ENCODE measurements at regions not wholly inside any gene's neighbourhood (a gene's known extent, or its start where the extent isn't known, plus 50 kb on each side); places are given as distances from the start of the nearest gene placed in this dataset.

DNA sequence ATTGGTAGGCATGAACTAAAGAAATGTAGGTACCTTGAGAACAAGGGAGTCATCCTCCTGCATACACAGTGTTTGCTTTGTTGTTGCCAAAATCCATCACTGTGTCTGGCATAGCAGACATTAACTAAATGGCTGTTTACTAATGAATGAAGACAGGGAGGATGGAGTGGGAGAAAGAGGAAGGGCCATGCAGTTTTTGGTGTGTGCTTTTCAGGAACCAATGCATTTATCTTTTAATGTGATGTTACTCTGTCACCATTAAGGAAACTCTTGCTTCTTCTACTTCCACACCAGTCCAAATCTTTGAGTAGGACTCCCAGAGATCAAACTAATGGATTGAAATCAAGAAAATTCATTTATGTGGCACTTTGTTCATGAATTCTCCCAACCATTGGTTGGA lies 55.6 kb upstream of the DUSP10 start:
- DNase-seq (ENCODE audit: low read depth): no peak

DNA sequence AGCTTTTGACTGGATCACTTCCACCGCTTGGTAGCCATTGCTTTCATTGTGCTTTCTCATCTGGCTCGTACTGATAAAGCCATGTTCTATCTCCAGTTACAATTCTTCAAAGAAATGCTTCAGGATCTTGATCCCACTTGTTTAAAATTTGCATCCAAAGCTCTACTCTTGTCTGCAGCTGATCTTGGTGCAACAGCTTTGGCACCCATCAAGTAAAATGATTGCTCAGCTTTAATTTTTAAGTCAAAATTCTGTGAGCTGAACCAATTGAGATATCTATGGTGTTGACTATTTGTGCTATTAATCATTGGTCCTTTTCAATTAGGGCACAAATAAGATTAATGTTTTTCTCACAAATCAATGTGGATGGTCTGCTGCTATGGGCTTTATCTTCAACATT lies 54.8 kb upstream of the DUSP10 start:
- no peak for DNase-seq (ENCODE audit: low read depth)
- no peak overlapping the region for H3K4me3 ChIP-seq (ENCODE audit: low read length)
- TF ChIP-seq, protein P1, sequence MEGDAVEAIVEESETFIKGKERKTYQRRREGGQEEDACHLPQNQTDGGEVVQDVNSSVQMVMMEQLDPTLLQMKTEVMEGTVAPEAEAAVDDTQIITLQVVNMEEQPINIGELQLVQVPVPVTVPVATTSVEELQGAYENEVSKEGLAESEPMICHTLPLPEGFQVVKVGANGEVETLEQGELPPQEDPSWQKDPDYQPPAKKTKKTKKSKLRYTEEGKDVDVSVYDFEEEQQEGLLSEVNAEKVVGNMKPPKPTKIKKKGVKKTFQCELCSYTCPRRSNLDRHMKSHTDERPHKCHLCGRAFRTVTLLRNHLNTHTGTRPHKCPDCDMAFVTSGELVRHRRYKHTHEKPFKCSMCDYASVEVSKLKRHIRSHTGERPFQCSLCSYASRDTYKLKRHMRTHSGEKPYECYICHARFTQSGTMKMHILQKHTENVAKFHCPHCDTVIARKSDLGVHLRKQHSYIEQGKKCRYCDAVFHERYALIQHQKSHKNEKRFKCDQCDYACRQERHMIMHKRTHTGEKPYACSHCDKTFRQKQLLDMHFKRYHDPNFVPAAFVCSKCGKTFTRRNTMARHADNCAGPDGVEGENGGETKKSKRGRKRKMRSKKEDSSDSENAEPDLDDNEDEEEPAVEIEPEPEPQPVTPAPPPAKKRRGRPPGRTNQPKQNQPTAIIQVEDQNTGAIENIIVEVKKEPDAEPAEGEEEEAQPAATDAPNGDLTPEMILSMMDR (IDR thresholded peaks at IDR 0.05; ENCODE audit: insufficient read depth, low read depth, low read length, missing control alignments): no peak

More for the DNA sequence above, 55.6 kb upstream of the DUSP10 start:
- H3K4me3 ChIP-seq (ENCODE audit: low read length): no peak overlapping the region
- TF ChIP-seq, protein P1 (IDR thresholded peaks at IDR 0.05; ENCODE audit: insufficient read depth, low read depth, low read length, missing control alignments): no peak

DNA sequence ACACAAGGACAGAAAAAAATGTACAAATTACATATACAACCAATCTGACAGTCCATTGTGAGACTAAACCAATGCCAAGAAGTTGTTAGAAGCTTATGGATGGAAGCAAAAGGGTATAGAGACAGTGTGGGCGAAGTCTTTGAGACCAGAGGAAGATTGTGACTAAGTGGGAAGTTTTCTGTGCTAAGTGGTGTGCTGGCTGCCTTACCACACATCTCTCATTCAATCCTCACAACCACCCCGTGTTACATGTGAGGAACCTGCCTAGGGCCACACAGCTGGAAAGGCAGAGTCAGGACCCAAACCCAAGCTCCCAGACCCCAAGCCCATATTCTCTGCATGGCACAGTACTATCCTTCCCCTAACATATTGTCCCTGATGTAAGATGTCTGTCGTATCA lies 53.5 kb upstream of the DUSP10 start:
- no peak for DNase-seq (ENCODE audit: low read depth)

DNA sequence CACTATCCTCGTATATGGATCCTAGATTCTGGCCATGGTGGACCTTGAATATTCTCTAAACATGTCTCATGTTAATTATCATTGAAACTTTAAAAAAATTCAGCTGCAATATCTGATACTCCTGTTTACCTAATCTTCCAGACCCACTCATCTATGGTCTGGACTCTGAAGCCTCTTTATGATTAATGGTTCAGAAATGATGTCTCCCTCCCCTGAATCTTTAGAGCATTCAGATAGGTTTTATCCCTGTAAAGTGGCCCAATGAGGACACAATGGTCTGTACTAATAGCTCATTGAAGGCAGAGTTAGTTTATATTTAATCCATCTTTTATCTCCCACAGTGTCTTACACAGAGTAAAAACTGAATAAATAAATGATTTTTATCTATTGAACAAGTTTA lies 53.0 kb upstream of the DUSP10 start:
- DNase-seq (ENCODE audit: low read depth): no peak
- TF ChIP-seq, protein P1 (IDR thresholded peaks at IDR 0.05; ENCODE audit: insufficient read depth, low read depth, low read length, missing control alignments): no peak
- no peak overlapping the region for H3K4me3 ChIP-seq (ENCODE audit: low read length)

More for the DNA sequence above, 53.5 kb upstream of the DUSP10 start:
- no peak overlapping the region for H3K4me3 ChIP-seq (ENCODE audit: low read length)
- TF ChIP-seq, protein P1 (IDR thresholded peaks at IDR 0.05; ENCODE audit: insufficient read depth, low read depth, low read length, missing control alignments): no peak

DNA sequence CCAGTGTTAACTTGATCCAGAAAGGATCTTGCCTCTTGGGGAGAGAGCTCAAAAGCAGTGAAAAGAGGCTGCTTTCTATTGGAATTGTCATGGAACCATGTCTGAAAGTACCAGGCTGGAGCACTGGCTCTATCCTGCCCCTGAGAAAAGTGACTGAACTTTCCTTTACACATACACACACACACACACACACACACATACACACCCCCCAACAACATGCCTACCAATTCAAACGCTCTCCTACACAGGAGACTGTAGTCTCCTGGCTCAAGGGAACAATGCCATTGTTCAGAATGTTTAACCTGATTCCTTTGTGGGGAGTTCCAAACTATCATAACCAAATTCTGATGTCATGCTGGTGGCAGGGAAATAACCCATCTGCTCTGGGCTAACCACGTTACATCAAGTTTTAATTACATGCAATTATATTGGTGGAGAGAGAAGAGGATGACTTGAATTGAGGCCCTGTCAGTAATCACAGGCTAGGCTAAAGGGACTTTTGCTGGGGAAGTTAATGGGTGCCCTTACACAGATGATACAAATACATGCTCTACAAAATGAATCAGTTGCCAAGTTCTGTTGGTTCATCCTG lies 52.3 kb upstream of the DUSP10 start:
- DNase-seq (ENCODE audit: low read depth): peak; percentile 47
- TF ChIP-seq, protein P1 (IDR thresholded peaks at IDR 0.05; ENCODE audit: insufficient read depth, low read depth, low read length, missing control alignments): no peak
- H3K4me3 ChIP-seq (ENCODE audit: low read length): no peak overlapping the region

DNA sequence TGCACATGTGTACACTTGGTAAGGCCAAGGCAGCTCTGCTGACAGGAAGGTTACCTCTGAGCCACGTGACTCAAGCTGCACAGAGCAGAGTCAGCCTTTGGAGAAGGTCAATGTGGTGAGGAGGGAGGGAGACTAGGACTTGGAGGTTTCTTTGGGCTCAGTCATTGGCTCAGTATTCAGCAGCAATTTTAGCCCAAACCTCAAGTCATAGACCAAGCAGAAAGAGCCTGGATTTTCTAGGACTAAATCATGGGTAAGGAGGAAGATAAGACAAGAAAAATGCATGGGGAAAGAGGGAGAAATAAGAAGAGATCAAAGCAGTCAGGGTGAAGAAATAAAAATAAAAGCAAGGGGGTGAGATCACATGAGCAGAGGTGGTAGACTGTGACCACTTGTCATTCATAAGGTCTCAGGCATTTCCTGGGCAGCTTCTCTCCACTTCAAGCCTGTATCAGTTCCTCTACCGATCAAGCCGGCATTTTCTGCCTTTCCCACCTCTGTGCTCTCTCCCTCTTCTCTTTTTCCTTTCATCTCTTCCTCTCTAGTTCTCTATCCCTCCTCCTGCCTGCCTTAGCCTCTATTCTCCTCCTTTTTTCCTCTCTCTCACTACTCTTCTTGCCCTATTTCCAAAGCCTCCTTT lies 51.7 kb upstream of the DUSP10 start:
- TF ChIP-seq, protein P1 (IDR thresholded peaks at IDR 0.05; ENCODE audit: insufficient read depth, low read depth, low read length, missing control alignments): no peak
- no peak overlapping the region for H3K4me3 ChIP-seq (ENCODE audit: low read length)
- DNase-seq (ENCODE audit: low read depth): no peak

DNA sequence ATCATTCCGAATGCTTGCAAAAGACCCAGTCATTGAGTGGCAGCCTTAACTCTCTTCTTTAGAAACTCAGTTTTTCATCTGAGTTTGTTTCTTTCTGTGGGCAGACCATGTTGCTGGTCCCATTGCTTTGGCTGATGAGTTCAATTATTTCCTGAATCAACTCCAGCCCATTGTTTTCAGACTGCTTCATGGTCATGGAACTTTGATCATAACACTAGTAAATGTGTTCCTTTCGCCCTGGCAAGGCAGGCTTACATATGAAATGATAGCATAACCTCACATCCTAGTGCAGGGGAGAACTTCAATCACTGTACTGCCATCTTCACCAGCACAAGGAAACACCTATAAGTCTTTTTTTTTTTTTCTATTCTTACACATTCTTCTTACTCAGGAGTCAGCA lies 50.0 kb upstream of the DUSP10 start:
- TF ChIP-seq, protein P1 (IDR thresholded peaks at IDR 0.05; ENCODE audit: insufficient read depth, low read depth, low read length, missing control alignments): no peak
- no peak for DNase-seq (ENCODE audit: low read depth)
- H3K4me3 ChIP-seq (ENCODE audit: low read length): no peak overlapping the region

All from epithelial cell of esophagus (primary cell).